Ishikawa (cell line): ENCODE measurements at regions not wholly inside any gene's neighbourhood (a gene's known extent, or its start where the extent isn't known, plus 50 kb on each side); places are given as distances from the start of the nearest gene placed in this dataset.

ENCODE experiments used
- CEBPB ChIP-seq: IDR thresholded peaks from 2 replicates; pipeline ENCODE4 v1.6.1; 2012
- EP300 ChIP-seq: IDR thresholded peaks from 2 replicates; pipeline ENCODE4 v1.6.1; 2012; ENCODE audit warnings: borderline replicate concordance
- FOXM1 ChIP-seq: IDR thresholded peaks from 2 replicates; pipeline ENCODE4 v1.6.1; 2012; ENCODE audit warnings: low read depth, borderline replicate concordance
- NFIC ChIP-seq: IDR thresholded peaks from 2 replicates; pipeline ENCODE4 v1.6.1; 2012
- REST ChIP-seq: IDR thresholded peaks from 2 replicates; pipeline ENCODE4 v1.6.1; 2012; ENCODE audit warnings: low read depth, mild to moderate bottlenecking
- TAF1 ChIP-seq: IDR thresholded peaks from 2 replicates; pipeline ENCODE4 v1.6.1; 2012; ENCODE audit warnings: low read depth, mild to moderate bottlenecking
- TEAD4 ChIP-seq: IDR thresholded peaks from 2 replicates; pipeline ENCODE4 v1.6.1; 2012
- YY1 ChIP-seq: IDR thresholded peaks from 2 replicates; pipeline ENCODE4 v1.6.1; 2012; ENCODE audit warnings: low read depth
- ZBTB7A ChIP-seq: IDR thresholded peaks from 2 replicates; pipeline ENCODE4 v1.6.1; 2012; ENCODE audit warnings: low read depth
- TF ChIP-seq, protein P1 (sequence below): IDR thresholded peaks from 2 replicates; pipeline ENCODE4 v1.6.1; 2012

GRCh38 chr1:90474158-90474557 is 242.9 kb downstream of the BARHL2 start:
- no peak for TF ChIP-seq REST
- TF ChIP-seq NFIC, result no peak
- TF ChIP-seq TAF1, result no peak
- TF ChIP-seq, protein P1, sequence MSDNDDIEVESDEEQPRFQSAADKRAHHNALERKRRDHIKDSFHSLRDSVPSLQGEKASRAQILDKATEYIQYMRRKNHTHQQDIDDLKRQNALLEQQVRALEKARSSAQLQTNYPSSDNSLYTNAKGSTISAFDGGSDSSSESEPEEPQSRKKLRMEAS, result no peak
- no peak for TF ChIP-seq TEAD4
- TF ChIP-seq YY1, result no peak
- no peak for TF ChIP-seq FOXM1
- no peak for TF ChIP-seq CEBPB
- no peak for TF ChIP-seq EP300
- no peak for TF ChIP-seq ZBTB7A
